ENCODE measurements at regions not wholly inside any gene's neighbourhood (a gene's known extent, or its start where the extent isn't known, plus 50 kb on each side); places are given as distances from the start of the nearest gene placed in this dataset.

- intact Hi-C loops (cut with DNase I; ENCODE audit: low total_unique reads), result no loop called here
- TF ChIP-seq POLR2AphosphoS5 (IDR thresholded peaks at IDR 0.05) (no peak), POLR2A (IDR thresholded peaks at IDR 0.05) (no peak)
- TF ChIP-seq, protein P1, sequence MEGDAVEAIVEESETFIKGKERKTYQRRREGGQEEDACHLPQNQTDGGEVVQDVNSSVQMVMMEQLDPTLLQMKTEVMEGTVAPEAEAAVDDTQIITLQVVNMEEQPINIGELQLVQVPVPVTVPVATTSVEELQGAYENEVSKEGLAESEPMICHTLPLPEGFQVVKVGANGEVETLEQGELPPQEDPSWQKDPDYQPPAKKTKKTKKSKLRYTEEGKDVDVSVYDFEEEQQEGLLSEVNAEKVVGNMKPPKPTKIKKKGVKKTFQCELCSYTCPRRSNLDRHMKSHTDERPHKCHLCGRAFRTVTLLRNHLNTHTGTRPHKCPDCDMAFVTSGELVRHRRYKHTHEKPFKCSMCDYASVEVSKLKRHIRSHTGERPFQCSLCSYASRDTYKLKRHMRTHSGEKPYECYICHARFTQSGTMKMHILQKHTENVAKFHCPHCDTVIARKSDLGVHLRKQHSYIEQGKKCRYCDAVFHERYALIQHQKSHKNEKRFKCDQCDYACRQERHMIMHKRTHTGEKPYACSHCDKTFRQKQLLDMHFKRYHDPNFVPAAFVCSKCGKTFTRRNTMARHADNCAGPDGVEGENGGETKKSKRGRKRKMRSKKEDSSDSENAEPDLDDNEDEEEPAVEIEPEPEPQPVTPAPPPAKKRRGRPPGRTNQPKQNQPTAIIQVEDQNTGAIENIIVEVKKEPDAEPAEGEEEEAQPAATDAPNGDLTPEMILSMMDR (IDR thresholded peaks at IDR 0.05), result no peak
- Histone ChIP-seq H3K4me3 (no peak overlapping the region), H3K4me1 (no peaks in the 10 kb centered on the region), H3K27ac (no peak overlapping the region), H3K27me3 (no peaks in the 10 kb centered on the region), H3K9me3 (peaks cover 0 to 17% of the 10 kb centered on the region in 2 donors), H3K36me3 (no peaks in the 10 kb centered on the region)
- DNase-seq (ENCODE audit: low spot score in 2 of 2), result no peak
Measured at GRCh38 chr7:156549636-156550035, 90.9 kb upstream of the RNF32 start.

DNA sequence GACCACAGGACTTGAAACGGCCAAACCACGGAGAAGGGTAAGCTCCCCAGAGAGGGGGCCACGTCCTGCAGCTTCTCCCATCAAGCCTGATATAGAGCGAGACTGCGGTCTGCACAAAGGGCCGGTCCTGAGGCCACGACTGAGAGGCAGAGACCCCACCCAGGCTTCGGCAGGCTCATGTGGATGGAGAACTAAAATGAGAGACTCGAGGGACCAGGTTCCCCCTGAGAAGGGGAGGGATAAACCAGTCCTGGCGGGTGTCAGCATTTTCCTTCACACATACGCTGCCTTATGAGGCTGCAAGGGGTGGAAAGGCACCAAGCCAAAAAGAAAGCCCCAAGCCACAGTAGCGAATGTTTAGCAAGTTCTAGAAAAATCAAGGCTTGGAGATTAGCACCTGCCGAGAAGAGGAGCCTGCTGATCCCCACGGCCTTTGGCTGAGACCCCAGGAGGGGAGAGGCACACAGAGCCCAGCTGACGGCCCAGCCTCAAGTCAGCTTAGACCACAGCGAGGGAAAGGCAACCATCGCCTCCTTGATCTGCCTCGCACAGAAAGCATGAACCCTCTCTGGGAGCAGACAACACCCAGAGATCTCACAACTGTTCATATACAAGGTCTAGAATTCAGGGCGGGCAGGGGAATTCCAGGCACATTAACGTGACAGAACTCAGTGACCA, 92.6 kb upstream of the RNF32 start:
- Histone ChIP-seq H3K4me3 (no peak overlapping the region), H3K9me3 (peaks cover 0 to 17% of the 10 kb centered on the region in 2 donors), H3K27me3 (no peaks in the 10 kb centered on the region), H3K27ac (no peak overlapping the region), H3K4me1 (no peaks in the 10 kb centered on the region), H3K36me3 (no peaks in the 10 kb centered on the region)
- TF ChIP-seq, protein P1 (IDR thresholded peaks at IDR 0.05), result no peak
- TF ChIP-seq POLR2AphosphoS5 (IDR thresholded peaks at IDR 0.05) (no peak), POLR2A (IDR thresholded peaks at IDR 0.05) (no peak)
- intact Hi-C loops (cut with DNase I; ENCODE audit: low total_unique reads), result no loop called here
- DNase-seq (ENCODE audit: low spot score in 2 of 2), result no peak

DNA sequence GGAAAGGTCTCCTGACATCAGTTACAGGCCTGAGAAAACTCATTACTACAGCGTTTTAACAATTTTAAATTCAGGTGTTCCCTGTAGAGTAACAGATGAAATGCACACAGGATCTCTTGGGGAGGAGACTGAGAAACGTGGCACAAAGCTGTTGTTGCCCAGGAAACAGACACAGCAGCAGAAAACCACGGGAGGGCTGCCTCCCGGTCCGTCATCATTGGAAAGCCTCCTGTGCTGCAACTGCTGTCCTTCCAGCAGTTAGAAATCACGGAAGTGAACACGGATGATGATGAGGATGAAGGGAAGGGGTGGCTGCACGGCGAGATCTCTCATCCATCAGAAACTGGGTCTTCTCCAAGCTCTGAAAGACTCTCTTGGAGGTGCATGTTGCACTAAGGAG, 94.6 kb upstream of the RNF32 start:
- Histone ChIP-seq H3K27ac (no peak overlapping the region), H3K36me3 (no peaks in the 10 kb centered on the region), H3K4me1 (no peaks in the 10 kb centered on the region), H3K9me3 (peaks cover 0 to 17% of the 10 kb centered on the region in 2 donors), H3K4me3 (no peak overlapping the region), H3K27me3 (no peaks in the 10 kb centered on the region)
- TF ChIP-seq POLR2AphosphoS5 (IDR thresholded peaks at IDR 0.05) (no peak), POLR2A (IDR thresholded peaks at IDR 0.05) (no peak)
- TF ChIP-seq, protein P1 (IDR thresholded peaks at IDR 0.05), result no peak
- intact Hi-C loops (cut with DNase I; ENCODE audit: low total_unique reads), result no loop called here
- no peak for DNase-seq (ENCODE audit: low spot score in 2 of 2)

- intact Hi-C loops (cut with DNase I; ENCODE audit: low total_unique reads), result no loop called here
- Histone ChIP-seq H3K27me3 (no peaks in the 10 kb centered on the region), H3K4me3 (no peak overlapping the region), H3K27ac (no peak overlapping the region), H3K4me1 (no peaks in the 10 kb centered on the region), H3K36me3 (no peaks in the 10 kb centered on the region), H3K9me3 (peaks cover 0 to 17% of the 10 kb centered on the region in 2 donors)
- DNase-seq (ENCODE audit: low spot score in 2 of 2), result no peak
- no peak for TF ChIP-seq POLR2AphosphoS5 (IDR thresholded peaks at IDR 0.05)
- no peak for TF ChIP-seq POLR2A (IDR thresholded peaks at IDR 0.05)
- TF ChIP-seq, protein P1 (IDR thresholded peaks at IDR 0.05), result no peak
Measured at GRCh38 chr7:156544919-156545715, 95.5 kb upstream of the RNF32 start.

Data from breast epithelium (tissue), 4 donors.